Aorta (tissue), 5 donors: ENCODE measurements at regions not wholly inside any gene's neighbourhood (a gene's known extent, or its start where the extent isn't known, plus 50 kb on each side); places are given as distances from the start of the nearest gene placed in this dataset.

Experiments
- ATAC-seq: fragments of 200-7000 bp; cut with Tn5 transposase; one replicate; pipeline ENCODE4 v1.9.1; 2022; ENCODE audit warnings: moderate library complexity; ENCODE audit not compliant: low FRiP score
- DNase-seq, 2 donors: peaks; one replicate each; pipeline ENCODE4 v3.0.0-alpha.2; 2020
- H3K27ac ChIP-seq, 2 donors: one replicate each; pipeline ENCODE4 v1.5.1; 2013; ENCODE audit warnings: low read length in 2 of 2, mild to moderate bottlenecking in 2 of 2, moderate library complexity in 2 of 2, control low read depth in 1 of 2, inconsistent platforms in 1 of 2, low read depth in 1 of 2
- H3K27me3 ChIP-seq, 2 donors: one replicate each; pipeline ENCODE4 v1.6.1; 2013; ENCODE audit warnings: control low read depth in 1 of 2, low read length in 1 of 2, mild to moderate bottlenecking in 1 of 2, moderate library complexity in 1 of 2; ENCODE audit not compliant: insufficient read depth in 2 of 2, control insufficient read depth in 1 of 2
- H3K36me3 ChIP-seq, 2 donors: one replicate each; pipeline ENCODE4 v1.6.1; 2013; ENCODE audit warnings: control low read depth in 1 of 2, low read length in 1 of 2, mild to moderate bottlenecking in 1 of 2; ENCODE audit not compliant: insufficient read depth in 2 of 2, control insufficient read depth in 1 of 2
- H3K4me1 ChIP-seq, 2 donors: one replicate each; pipeline ENCODE4 v1.6.1; 2013; ENCODE audit warnings: low read length in 2 of 2, control low read depth in 1 of 2, mild to moderate bottlenecking in 1 of 2, moderate library complexity in 1 of 2; ENCODE audit not compliant: insufficient read depth in 2 of 2, control insufficient read depth in 1 of 2
- H3K4me3 ChIP-seq, 2 donors: one replicate each; pipeline ENCODE4 v1.5.1; 2013; ENCODE audit warnings: low read length in 2 of 2, control low read depth in 1 of 2, mild to moderate bottlenecking in 1 of 2
- H3K9me3 ChIP-seq: one replicate; pipeline ENCODE4 v1.6.1; 2013; ENCODE audit warnings: mild to moderate bottlenecking, low read length; ENCODE audit not compliant: control insufficient read depth
- WGBS, 2 donors: extraction: QIAGEN DNeasy Blood & Tissue Kit; methylation state at CpG; one replicate each; pipeline ENCODE4 v1.1.7; 2013; 5-methylcytosine and 5-hydroxymethylcytosine counted together
- intact Hi-C, 2 donors: fragments of 100-400 bp; cut with DNase I; formaldehyde crosslinking; loops; one replicate each; pipeline versions ENCODE4 v1.14.2 to v1.15.0; 2022
- donor health status: healthy with polysubstance abuse.
- donor health status: Bipolar disorder and iron deficiency.
- donor health status: DM: no; HTN: no; CAD: no.
- donor health status: DM: no; HTN: no; CAD: no.
- donor health status: DM: yes; HTN: yes; CAD: no.

DNA sequence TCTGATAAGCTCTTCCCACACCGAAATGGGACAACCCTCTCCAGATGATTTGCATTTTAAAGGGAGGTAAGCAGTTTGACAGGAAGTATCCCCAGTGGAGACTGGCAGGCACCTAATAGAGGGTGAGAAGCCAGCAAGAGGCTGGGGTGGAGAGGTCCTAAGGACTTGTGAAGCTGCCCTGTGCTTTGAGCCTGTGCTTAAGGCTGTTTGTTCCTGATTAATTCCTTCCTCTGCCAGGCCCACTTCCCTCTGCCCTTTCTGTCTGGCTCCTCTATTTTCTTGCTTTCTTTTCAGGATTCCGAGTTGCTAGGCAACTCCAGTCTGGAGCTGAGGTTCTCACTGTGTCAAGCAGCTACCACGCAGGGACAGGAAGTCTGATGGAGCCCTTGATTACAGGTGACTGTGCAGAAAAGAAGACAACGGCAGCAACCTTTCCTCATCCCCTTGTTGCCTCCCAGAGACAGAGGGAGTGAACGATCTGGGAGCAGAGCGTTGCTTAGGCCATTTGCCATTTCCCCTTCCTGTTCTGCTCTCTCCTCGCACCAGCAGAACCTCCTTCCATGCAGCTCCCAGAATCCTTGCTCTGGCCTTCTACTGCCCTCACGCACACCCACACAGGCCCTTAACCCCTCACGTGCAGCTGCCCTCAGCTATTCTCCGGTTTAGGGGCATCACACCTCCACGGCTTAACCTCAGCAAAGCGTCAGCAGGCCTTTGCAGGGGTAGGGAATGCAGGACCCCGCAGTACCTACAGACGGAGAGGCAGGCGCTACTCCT lies 103.6 kb upstream of the CELF4 start:
- no peaks in the 10 kb centered on the region for H3K27me3 ChIP-seq
- intact Hi-C loops, result no loop called here
- no peaks in the 10 kb centered on the region for H3K4me1 ChIP-seq
- 48 to 52% methylated on average over 15 of the region's 15 CpGs for WGBS, 2 donors
- no peaks in the 10 kb centered on the region for H3K36me3 ChIP-seq
- ATAC-seq, result no peak
- no peaks in the 10 kb centered on the region for H3K9me3 ChIP-seq
- no peak overlapping the region for H3K4me3 ChIP-seq
- no peak overlapping the region for H3K27ac ChIP-seq
- DNase-seq, result no peak

DNA sequence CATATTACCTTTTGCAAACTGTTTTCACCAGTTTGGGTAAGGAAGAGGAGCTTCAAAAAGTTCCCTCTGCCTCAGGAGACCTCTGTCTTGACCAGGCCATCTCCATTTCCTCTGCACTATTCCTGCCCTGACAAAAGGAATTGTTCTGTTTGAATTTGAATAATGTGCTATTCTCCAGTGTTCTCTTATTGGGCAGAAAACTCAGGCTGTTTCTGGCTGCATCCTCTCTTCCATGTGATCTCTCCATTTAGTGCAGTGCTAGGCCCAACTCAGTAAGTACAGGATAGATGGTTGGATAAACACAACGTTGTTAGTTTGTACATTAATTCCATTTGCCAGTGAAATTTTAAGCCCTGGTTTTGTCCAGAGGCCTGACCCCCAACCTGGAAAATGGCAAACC lies 102.2 kb upstream of the CELF4 start:
- Histone ChIP-seq H3K36me3 (no peaks in the 10 kb centered on the region), H3K4me1 (no peaks in the 10 kb centered on the region), H3K27ac (no peak overlapping the region), H3K27me3 (no peaks in the 10 kb centered on the region), H3K9me3 (no peaks in the 10 kb centered on the region), H3K4me3 (no peak overlapping the region)
- DNase-seq, result no peak
- no peak for ATAC-seq
- WGBS, 2 donors, result 65% methylated on average over 1 of the region's 1 CpG
- intact Hi-C loops, result no loop called here

GRCh38 chr18:37666991-37667390 lies 101.4 kb upstream of the CELF4 start:
- WGBS, 2 donors, result 26 to 27% methylated on average over 1 of the region's 1 CpG
- ATAC-seq, result no peak
- no peaks in the 10 kb centered on the region for H3K36me3 ChIP-seq
- no peak overlapping the region for H3K4me3 ChIP-seq
- no peaks in the 10 kb centered on the region for H3K27me3 ChIP-seq
- no peak for DNase-seq
- H3K4me1 ChIP-seq, result no peaks in the 10 kb centered on the region
- no peaks in the 10 kb centered on the region for H3K9me3 ChIP-seq
- intact Hi-C loops, result no loop called here
- H3K27ac ChIP-seq, result no peak overlapping the region

- no peak overlapping the region for H3K27ac ChIP-seq
- DNase-seq (no peak), ATAC-seq (no peak)
- no peaks in the 10 kb centered on the region for H3K27me3 ChIP-seq
- intact Hi-C loops, result no loop called here
- WGBS, 2 donors, result 70 to 71% methylated on average over 2 of the region's 2 CpGs
- no peaks in the 10 kb centered on the region for H3K9me3 ChIP-seq
- no peaks in the 10 kb centered on the region for H3K4me1 ChIP-seq
- no peaks in the 10 kb centered on the region for H3K36me3 ChIP-seq
- H3K4me3 ChIP-seq, result no peak overlapping the region
Measured at GRCh38 chr18:37666451-37666850, 100.9 kb upstream of the CELF4 start.

DNA sequence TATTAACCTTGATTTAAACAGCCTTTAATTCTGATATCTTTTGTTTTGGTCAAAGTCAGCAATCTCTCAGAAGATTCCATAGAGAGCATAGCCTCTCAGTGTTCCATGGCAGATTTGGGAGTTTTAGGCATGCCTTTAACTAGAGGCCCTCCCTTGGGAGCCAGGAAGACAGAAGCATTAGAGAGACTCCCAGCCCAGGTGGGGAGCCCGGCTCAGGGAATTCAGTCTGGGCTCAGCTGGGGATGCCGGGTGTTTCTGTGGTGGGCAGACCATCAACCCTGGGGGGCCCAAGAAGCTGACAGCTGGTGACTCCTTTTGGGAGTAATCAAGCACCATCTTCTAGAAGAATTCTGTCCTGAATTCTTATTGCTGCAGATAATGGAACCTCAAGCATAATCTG lies 99.7 kb upstream of the CELF4 start:
- H3K27ac ChIP-seq, result no peak overlapping the region
- 85 to 87% methylated on average over 2 of the region's 2 CpGs for WGBS, 2 donors
- no peaks in the 10 kb centered on the region for H3K9me3 ChIP-seq
- no peak overlapping the region for H3K4me3 ChIP-seq
- intact Hi-C loops, result no loop called here
- H3K27me3 ChIP-seq, result no peaks in the 10 kb centered on the region
- H3K36me3 ChIP-seq, result no peaks in the 10 kb centered on the region
- DNase-seq (no peak), ATAC-seq (no peak)
- H3K4me1 ChIP-seq, result no peaks in the 10 kb centered on the region

DNA sequence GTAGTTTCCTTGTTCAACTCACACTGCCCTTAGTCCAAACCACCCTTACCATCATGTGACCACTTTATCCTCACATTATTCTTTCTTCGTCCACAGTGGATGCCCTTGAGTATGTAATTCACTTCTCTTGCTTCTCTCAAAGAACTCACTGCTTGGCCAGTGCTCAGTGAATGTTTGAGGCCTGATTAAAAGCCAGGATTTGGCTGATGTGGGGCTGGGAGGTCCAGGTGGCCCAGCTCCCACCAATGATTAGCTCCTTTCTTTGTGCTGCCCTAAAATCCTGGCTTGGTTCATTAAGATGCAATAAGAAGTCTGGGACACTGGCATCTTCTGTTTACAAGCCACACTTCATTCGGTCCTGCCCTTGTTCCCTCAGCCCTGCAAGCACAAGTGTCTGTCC lies 97.8 kb upstream of the CELF4 start:
- WGBS, 2 donors, result 75 to 80% methylated on average over 2 of the region's 2 CpGs
- intact Hi-C loops, result no loop called here
- H3K27me3 ChIP-seq, result no peaks in the 10 kb centered on the region
- ATAC-seq, result no peak
- H3K4me1 ChIP-seq, result no peaks in the 10 kb centered on the region
- no peak overlapping the region for H3K27ac ChIP-seq
- no peaks in the 10 kb centered on the region for H3K36me3 ChIP-seq
- H3K9me3 ChIP-seq, result no peaks in the 10 kb centered on the region
- no peak for DNase-seq
- no peak overlapping the region for H3K4me3 ChIP-seq

- Histone ChIP-seq H3K4me1 (no peaks in the 10 kb centered on the region), H3K4me3 (no peak overlapping the region), H3K9me3 (no peaks in the 10 kb centered on the region), H3K27ac (no peak overlapping the region), H3K27me3 (no peaks in the 10 kb centered on the region), H3K36me3 (no peaks in the 10 kb centered on the region)
- ATAC-seq (no peak), DNase-seq (no peak)
- intact Hi-C loops, result no loop called here
- 89 to 91% methylated on average over 13 of the region's 13 CpGs for WGBS, 2 donors
Measured at GRCh38 chr18:37662546-37663339, 97.1 kb upstream of the CELF4 start.

DNA sequence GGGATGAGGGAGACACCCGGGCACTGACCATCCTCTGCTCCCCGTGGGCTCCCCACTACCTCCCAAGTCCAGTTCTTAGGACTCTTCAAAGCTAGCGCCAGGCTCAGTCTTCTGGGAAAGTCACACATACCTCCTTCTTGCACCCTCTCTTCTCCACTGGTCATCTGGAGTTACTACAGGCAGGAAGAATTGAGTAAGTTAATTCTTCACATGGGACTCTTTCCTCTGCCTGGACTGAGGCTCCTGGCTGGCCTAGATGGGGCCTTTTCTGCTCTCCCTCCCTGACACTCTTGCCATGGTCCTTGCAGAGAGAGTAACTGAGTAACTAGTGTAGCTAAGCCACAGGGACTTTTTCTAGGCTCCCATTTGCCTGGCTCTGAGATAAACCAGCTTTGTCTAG lies 96.5 kb upstream of the CELF4 start:
- no peak for ATAC-seq
- WGBS, 2 donors, result 72 to 75% methylated on average over 3 of the region's 3 CpGs
- no peak overlapping the region for H3K27ac ChIP-seq

DNA sequence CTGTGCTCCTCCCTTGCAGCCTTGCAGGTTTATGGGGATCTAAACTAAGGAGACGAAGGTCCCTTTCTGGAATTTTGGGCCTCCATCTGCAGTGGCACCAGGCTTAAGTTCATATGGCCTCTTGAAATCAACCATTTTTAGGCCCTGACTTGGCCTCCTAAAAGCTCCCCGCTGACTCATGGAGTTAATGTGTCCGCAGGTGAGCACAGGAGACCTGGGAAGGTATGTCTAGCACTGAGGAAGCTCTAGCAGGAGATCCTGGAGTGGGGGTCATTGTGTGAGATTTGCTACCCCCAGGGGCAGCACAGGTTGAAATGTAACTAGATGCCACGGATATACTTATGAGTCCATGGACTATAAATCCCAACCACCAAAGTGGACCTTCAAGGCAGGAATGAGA lies 95.9 kb upstream of the CELF4 start:
- DNase-seq (no peak), ATAC-seq (no peak)
- intact Hi-C loops, result no loop called here
- Histone ChIP-seq H3K27ac (no peak overlapping the region), H3K4me3 (no peak overlapping the region), H3K9me3 (no peaks in the 10 kb centered on the region), H3K27me3 (no peaks in the 10 kb centered on the region), H3K36me3 (no peaks in the 10 kb centered on the region), H3K4me1 (no peaks in the 10 kb centered on the region)
- WGBS, 2 donors, result 93 to 94% methylated on average over 4 of the region's 4 CpGs

More for the DNA sequence above, 96.5 kb upstream of the CELF4 start:
- H3K27me3 ChIP-seq, result no peaks in the 10 kb centered on the region
- H3K36me3 ChIP-seq, result no peaks in the 10 kb centered on the region
- intact Hi-C loops, result no loop called here
- no peaks in the 10 kb centered on the region for H3K9me3 ChIP-seq
- no peak for DNase-seq
- no peak overlapping the region for H3K4me3 ChIP-seq
- H3K4me1 ChIP-seq, result no peaks in the 10 kb centered on the region
